Amniotic stem cell (primary cell): ENCODE measurements at regions not wholly inside any gene's neighbourhood (a gene's known extent, or its start where the extent isn't known, plus 50 kb on each side); places are given as distances from the start of the nearest gene placed in this dataset.
A peak's percentile ranks its signal among the peaks of the same experiment; 100 is the strongest.

Experiments used
- DNase-seq: peaks from one replicate; lab custom pipeline; 2025; lab: John Stamatoyannopoulos, UW

GRCh38 chr2:198411936-198412335 lies 607.5 kb downstream of the PLCL1 start:
- DNase-seq = no peak

GRCh38 chr2:198408171-198408570 lies 603.8 kb downstream of the PLCL1 start:
- DNase-seq = no peak

DNA sequence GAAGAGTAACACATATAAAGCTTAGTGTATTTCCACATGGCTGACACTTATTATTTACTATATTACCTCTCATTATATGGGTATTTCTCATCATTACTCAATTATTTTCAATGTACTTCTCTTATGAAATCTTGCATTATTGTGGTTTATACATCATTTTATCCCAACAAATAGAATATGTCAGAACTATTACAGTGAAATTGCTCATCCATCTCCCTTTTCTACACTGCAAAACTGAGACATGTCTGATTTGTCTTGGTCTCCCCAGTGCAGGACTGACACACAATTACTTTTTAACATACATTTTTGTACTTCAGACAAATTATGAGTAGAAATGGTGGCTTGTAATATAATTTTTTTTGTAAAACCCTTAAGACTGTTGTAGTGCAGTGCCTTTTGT lies 600.9 kb downstream of the PLCL1 start:
- no peak for DNase-seq

DNA sequence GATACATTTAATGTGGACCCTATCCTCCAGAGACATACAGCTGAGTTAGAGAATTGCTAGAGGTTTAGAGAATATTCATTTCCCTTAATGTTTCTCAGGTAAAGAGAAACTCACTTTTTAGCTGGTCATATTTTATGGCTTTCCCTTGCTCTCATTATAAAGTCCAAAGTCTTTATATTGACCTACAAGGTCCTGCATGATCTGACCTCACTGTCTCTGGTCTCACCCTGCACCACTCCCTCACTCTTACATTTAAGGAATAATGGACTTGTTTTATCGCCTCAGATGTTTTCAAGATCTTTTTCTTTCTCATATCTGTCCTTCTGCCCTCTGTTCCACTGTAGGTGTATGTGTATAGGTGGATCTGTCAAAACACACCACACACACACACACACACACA lies 597.3 kb downstream of the PLCL1 start:
- DNase-seq = no peak

GRCh38 chr2:198400999-198401398 lies 596.6 kb downstream of the PLCL1 start:
- no peak for DNase-seq

GRCh38 chr2:198394208-198394607 lies 589.8 kb downstream of the PLCL1 start:
- no peak for DNase-seq

DNA sequence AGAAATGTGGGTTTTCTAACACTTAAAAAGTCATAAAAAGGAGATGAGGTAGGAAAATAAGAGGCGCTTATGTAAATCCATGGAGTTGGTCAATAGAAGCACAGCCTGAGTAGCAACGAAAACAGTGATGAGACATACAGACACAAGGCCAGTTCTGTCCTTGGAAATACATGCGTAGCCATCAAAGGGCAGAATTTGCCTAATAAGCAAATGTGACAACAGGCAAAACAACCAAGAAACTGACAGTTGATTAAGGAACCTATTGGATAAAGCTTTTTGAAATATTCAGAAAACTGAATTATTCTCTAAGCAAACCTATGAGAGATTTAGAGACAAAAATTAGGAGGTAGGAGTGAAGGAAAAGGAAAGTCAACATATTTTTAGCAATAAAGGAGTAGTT lies 586.3 kb downstream of the PLCL1 start:
- no peak for DNase-seq

- no peak for DNase-seq
Observed at GRCh38 chr2:198387677-198388076, 583.3 kb downstream of the PLCL1 start.

DNA sequence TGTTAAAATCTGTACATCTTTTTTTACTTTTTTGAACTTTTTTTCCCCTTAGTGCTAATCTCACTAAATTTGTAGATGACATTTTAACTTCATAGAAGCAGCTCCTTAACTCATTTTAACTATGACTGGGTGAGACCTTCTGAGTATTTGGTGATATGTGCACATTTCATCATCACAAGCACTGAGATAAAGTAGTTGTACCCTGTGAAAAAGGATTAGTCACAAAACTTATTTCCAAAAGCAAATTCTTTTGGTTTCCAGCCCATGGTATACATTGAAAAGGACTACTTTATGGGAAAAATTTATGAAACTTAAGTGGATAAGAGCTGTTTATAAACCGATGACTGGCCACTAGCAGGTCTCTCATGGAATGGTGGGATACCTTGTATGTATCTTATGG lies 581.5 kb downstream of the PLCL1 start:
- no peak for DNase-seq

DNA sequence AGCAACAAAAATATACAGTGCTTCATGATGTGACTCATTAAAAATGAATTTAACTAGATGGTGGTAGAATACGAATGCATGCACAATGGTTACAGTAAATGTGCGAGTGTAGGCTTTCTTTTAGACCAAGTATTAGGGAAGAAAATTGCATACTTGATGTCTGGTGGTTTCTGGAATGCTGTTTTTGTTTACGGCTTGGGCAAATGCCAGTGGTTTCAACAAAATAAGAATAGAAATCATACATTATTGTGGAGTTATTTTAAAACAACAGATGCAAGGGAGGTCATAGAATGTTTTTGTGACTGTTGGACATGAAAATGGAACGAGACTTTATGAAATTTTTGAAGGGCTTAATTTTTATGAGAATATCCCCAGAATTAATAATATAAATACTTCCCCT lies 580.9 kb downstream of the PLCL1 start:
- DNase-seq = no peak

GRCh38 chr2:198383392-198383791 lies 579.0 kb downstream of the PLCL1 start:
- DNase-seq = no peak

- DNase-seq = no peak
Observed at GRCh38 chr2:198382811-198383210, 578.4 kb downstream of the PLCL1 start.

GRCh38 chr2:198376677-198377076 lies 572.3 kb downstream of the PLCL1 start:
- DNase-seq = no peak

DNA sequence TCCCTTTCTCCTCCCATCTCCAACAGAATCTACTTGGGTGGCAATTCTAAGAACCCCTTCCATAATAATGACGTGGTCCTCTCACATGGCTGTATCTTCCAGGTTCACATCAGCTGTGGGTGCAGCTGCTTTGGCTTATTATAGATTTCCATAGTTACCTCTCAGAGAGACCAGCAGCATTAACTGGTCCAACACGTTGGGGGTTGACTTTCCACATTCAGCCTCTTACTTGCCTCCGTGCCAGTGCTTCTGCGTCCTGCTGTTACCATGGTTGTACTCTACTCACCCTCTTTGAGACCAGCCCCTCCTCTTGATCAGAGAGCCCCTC lies 570.7 kb downstream of the PLCL1 start:
- DNase-seq = no peak

DNA sequence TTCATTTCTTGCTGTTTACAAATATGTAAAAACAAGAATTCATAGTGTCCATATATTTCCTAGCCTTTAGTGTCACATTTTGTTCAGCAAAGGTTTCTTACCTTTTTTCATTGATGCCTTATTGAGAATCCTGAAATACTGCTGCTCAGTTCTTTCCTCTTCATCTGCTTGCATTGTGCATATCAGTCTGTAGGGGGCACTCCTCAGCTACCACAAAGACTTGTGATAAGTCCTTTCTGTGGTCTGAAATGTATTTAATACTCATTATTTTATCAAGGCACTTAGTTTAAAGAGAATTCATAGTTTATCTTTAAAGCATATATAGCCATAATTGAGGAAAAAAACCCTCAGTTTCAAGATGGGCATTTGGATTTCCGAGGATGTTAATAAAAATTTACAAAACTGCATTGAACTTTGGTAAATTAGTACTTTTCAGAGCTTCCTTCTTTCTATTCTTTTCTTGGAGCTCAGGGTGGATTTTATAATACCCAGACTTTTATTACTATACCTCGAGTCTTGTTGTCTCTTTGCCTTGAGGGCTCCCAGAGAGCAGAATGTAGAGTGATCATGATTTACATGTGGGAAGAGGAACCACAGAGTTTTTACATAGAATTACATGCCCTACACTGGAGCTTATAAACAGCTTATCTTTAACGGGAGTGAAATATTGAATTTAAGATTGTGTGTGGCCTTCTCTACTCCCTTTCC lies 570.1 kb downstream of the PLCL1 start:
- peak; percentile 43 for DNase-seq

DNA sequence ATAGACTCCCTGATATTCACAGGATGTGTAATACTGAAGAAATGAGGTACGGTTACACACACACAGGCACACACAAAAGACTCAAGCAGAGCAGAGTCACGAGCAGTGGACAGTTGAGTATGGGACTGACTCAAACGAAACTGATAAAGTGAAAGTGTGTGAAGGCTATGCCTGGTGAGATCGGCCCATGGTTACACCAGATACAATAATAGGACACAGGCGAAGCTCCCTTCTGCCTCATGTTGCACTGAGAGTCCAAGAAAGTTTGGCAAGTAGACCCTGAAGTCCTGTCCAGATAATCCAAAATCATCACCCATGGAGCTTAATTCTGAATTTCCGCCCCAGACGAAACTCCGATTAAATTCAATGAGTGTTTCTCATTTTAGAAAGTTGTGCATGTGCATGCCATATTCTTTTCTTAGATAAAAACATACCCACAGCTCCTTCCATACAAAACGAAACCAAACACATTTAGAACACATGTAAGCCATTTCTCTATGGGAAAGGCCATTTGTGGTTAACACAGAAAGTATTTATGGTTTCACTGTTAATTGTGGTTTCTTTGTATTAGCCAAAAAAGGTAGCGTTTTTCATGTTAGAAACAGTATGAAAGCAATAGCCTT lies 567.6 kb downstream of the PLCL1 start:
- DNase-seq = no peak

GRCh38 chr2:198371329-198371728 lies 566.9 kb downstream of the PLCL1 start:
- DNase-seq = no peak

- DNase-seq = no peak
Observed at GRCh38 chr2:198368089-198368488, 563.7 kb downstream of the PLCL1 start.

DNA sequence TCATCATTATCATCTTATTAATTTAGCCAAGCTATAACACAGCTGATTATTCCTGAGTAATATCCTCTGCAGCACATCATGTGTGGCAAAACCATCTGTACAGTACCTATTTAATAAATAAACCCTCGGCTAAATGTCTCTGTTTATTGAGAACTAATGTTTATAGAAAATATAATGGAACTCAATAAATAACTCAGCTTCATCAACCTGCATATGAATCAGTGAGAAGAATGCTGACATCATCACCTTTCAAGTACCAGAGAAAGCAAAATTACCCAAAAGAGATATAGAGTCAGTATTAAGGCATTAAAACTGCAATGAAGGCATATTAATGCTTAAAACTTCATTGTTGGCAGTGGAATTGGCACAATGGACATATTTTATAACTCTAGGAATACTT lies 558.3 kb downstream of the PLCL1 start:
- no peak for DNase-seq

- DNase-seq = no peak
Observed at GRCh38 chr2:198359308-198359707, 554.9 kb downstream of the PLCL1 start.

- no peak for DNase-seq
Observed at GRCh38 chr2:198356157-198356556, 551.8 kb downstream of the PLCL1 start.

DNA sequence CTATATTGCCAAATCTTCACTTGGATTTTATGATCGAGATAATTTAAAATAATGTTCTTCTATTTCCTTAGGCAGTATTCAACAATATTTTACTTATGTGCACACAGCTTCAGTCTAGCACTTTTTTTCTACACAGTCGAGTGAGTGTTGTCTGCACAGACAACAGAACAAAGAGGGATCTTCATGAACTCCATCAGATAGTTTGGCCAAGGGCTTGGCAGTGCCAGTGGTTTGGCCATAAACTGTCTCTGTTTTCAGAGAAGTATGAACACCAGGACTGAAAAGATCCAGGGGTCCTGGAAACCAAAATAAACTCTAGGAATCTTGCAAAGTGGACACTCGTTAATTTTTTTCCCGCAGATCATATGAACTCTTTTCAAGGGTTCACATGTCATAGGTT lies 547.3 kb downstream of the PLCL1 start:
- no peak for DNase-seq

GRCh38 chr2:198347946-198348345 lies 543.6 kb downstream of the PLCL1 start:
- DNase-seq = no peak

DNA sequence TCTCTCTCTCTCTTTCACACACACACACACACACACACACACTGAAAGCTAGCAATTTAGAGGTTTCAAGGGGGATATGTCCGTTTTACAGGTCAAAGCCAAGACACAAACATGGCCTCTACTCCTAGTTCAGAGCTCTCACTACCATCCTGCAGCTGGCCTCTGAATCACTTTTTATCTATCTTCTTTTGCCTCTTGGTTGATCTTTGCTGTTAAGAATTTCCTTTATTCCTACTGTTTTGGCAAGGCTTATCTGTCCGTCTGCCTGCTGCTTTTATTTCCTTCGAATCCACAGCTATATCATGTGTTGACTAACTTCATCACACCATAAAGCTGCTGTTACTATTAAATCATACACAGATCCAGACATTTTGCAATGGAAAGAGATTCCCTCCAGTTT lies 543.0 kb downstream of the PLCL1 start:
- DNase-seq = no peak
